HUDEP-2 (cell line): ENCODE measurements at regions not wholly inside any gene's neighbourhood (a gene's known extent, or its start where the extent isn't known, plus 50 kb on each side); places are given as distances from the start of the nearest gene placed in this dataset.
"Not testable (repeated sequence)": the region's sequence is repeated elsewhere in the genome, so short reads cannot be mapped to it uniquely, and the experiment has no call there.

Source experiments
- DNase-seq, 76 experiments: peaks; one replicate each; lab custom pipeline; 2025; ENCODE audit not compliant: unreplicated experiment in 76 of 76; lab: John Stamatoyannopoulos, UW

DNA sequence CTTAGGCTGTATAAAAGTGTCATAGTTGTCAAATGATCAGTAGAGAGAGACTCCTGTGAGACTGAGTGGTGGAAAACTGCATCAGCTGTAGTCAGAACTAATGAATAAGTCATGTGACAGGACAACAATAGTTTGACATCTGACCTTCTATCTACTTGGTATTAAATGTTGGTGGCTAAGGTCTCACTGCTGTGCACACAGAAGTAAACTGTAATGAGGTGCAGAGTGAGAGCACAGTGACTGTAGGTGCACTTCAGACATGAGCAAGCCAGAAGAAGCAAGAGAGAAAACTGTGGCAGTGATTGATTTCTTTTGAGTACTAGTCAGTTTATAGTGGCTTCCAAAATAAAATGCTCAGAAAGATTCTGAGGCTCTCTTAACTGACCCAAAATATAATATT, 803.6 kb downstream of the RAPGEF2 start:
- no peak for DNase-seq

DNA sequence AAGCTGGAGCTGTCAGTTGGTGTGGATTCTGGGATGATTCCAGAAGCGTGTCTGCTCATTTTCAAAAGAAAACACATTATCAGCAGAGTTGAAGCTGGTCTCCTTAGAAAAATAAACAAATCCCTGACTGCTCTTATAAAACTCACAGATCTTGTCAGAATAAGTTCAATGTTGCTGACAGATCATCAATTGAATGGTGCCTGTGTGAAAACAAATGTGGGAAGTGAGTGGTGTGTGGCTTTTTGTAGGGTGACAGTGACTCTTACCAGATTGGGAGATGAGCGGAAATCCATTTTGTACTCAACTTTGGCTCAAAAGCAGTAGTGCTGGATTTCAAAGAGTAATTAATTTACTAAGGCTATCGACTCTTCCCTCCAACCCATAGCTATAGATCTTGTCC, 807.8 kb downstream of the RAPGEF2 start:
- DNase-seq = no peak

DNA sequence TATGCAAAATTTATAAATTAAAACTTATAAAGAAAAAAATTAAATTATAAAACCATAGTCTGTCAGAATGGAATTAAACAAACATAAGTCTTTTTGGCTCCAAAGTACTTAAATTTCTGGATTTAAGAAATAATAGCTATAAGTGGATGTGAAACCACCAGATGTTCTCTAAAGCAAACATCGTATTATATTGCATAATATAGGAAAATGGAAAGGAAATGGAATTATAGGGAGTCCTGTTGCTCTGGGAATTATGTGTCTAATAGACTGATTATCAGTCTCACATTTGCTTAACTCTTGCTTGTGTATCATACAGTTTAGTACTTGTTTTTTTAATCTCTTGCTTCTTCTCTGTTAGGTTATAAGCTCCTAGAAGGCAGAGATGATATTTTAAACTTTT, 819.2 kb downstream of the RAPGEF2 start:
- DNase-seq = no peak

DNA sequence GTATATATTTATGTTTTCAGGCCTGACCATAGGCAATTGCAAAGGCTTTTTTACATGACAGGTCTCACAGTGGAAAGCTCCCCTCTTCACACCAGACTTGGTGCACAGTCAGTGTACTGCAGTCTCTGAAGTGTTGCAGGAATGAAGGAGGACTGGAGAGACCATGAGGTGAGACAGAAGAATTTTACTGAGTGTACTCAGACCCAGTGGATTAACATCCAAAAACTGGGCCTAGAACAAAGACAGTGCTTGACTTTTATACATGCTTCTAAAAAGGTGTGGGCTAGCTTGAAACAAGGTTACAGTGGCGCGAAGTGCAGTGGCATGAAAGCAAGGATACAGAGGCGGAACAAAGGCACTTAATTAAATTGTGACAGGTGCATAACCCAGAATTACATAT, 822.9 kb downstream of the RAPGEF2 start:
- no peak for DNase-seq

DNA sequence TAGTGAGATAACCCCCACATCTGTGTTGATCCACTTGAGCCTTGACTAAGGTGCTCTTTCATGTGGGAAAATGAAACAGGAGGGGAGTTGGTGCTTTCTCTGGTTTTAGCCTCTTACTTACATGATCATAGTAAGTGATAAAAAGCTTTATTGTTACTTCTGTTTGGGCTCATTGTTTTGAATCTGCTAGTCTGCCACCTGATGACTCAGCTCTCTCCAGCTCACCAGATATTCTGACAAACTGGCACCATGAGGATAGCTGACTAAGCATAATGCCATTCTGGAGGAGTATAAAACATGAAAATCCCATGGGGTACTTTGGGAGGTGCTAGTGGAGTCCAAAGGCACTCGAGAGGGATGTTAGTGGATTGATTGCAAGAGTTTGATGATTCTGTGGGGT, 824.0 kb downstream of the RAPGEF2 start:
- no peak for DNase-seq

DNA sequence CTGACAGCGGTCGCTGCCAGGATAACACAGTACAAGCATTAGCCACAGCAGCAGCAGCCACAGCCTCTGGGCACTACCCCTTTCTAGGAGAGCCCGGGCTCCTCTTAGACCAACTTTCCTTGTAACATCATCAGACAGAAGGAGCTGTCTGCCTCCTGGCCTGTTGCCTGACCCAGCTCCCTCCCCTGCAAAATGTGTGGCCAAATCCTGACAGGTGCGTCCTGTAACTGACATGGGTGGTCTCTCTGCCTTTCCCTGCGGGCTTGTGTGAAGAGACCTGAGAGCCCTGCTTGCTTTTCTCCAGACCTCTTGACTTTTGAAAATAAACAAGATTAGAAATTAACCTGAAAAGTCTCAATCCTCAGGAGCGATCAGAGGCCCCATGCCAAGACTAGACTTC, 824.9 kb downstream of the RAPGEF2 start:
- no peak for DNase-seq

DNA sequence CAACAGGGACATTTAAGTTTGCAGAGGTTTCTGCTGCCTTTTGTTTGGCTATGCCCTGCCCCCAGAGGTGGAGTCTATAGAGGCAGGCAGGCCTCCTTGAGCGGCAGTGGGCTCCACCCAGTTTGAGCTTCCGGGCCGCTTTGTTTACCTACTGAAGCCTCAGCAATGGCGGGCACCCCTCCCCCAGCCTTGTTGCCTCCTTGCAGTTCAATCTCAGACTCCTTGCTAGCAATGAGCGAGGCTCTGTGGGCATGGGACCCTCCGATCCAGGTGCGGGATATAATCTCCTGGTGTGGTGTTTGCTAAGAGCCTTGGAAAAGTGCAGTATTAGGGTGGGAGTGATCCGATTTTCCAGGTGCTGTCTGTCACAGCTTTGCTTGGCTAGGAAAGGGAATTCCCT, 831.7 kb downstream of the RAPGEF2 start:
- not testable (repeated sequence) for DNase-seq

DNA sequence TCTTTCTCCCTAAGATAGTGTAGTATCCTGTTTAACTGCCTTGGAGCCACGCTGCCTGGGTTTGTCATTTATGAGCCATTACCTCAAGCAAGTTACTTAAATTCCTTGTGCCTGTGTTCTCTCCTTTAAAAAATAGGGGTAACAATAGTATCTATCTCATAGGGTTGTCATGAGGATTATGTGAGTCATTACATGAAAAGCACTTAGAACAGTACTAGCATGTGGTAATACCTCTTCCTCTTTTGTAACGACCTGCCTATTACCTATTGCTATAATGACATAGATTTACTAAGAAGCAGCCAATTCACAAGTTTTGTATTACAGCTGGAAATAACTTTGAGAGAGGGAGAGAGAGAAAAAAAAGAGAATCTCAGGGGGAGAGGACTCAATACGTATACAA, 834.7 kb downstream of the RAPGEF2 start:
- DNase-seq = no peak

DNA sequence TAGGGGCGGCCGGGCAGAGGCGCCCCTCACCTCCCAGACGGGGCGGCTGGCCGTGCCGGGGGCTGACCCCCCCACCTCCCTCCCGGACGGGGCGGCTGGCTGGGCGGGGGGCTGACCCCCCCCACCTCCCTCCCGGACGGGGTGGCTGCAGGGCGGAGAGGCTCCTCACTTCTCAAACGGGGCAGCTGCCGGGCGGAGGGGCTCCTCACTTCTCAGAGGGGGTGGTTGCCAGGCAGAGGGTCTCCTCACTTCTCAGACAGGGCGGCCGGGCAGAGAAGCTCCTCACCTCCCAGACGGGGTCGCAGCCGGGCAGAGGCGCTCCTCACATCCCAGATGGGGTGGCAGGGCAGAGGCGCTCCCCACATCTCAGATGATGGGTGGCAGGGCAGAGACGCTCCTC, 836.8 kb downstream of the RAPGEF2 start:
- not testable (repeated sequence) for DNase-seq

DNA sequence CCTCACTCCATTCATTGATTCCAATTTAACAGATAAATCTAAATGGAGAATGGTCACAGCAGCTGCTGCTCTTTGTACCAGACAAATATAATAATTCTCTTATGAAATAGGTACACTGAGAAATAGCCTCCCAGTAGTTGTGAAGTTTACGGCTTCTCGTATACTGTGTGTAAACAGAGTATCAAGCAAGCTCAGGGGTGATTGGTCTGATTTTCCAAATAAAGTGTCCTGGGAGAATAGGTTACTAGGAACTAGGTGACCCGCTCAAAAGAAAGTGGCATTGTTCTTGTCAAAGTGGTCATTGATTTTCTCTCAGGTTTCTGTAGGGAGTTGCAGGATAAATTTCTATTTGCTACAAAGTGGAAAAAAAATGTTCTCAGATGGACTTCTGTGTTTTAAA, 838.2 kb downstream of the RAPGEF2 start:
- DNase-seq = no peak

DNA sequence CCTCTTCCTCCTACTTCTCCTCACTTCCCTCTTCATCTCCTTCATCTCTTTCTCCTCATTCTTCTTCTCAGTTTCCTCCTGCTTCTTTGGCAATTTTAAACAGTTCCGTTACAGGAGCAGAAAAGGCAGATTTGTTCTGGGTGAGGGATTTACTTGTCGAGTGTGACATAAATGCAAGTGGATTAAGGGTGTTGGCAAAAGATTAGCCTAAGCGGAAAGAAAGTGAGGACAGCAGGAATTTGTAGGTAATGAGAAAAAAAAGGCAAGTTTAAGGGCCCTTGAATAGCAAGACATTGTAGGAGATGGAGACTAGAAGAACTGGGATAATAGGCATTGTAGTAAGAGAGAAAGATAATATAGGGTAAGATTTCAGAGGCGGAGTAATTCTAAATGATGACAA, 841.6 kb downstream of the RAPGEF2 start:
- no peak for DNase-seq

DNA sequence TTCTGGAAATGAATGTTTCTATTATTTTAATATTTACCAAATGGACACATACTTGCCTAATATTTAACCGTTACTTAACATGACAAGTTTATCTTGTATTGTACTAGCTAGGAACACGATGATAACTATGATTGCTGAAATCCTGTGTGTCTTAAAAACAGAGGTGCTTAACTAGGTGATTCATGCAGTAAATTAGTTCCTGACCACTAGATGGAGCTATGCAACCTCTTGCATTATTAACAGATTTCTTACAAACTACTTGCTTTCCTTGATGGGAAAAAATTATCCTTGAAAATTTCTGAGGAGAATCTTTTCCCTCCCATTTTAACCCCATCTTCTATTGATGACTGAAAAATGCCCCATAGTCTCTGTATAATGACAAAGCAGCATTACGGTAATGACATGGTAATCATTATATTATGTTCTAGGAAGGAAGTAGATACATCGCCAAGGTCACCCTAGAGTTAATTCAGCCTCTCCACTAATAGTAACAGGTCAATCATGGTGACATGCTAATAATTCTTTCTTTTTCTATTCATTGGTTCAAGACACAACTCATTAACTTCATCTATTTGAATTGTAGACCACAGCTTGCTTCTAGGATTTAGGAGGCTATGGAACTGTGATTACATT, 844.2 kb downstream of the RAPGEF2 start:
- DNase-seq = peak in 12 of 76 experiments; percentile 0 to 33 (median 4)

DNA sequence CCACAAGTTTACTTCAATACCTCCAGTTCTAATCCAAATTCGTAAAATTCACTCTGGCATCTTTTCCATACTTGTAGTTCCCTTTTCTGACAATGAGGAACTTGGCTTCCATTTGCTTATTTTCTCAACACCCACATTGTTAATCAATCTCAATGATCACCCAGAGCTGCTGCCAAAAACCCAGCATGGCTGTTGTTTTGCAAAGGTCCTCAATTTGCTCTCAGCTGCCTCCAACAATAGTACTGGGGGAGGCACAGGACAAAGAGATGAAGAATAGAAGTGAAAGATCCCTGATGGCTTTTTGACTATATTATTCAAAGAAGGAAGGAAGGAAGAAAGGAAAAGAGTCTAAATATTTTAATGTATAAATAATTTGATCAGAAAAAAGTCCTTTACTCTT, 847.8 kb downstream of the RAPGEF2 start:
- DNase-seq = no peak

DNA sequence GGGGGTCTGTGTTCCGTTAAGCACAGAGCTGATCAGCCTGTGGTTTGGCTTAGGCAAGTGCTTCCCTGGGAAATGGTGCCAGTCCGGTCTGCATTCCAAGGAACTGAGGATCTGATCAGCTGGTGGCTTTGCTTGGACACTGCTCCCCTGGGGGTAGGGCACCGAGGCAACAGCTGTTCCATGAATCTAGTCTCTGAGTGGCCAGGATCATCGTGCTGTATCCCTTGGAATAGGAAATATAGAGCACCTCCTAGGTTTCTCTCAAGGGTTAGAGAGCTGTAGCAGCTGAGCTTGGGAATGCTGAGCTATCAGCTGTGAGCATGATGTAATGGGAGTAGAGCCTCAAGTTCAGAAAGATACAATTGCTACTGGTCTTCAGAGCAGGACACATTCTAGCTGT, 863.9 kb downstream of the RAPGEF2 start:
- DNase-seq = no peak

DNA sequence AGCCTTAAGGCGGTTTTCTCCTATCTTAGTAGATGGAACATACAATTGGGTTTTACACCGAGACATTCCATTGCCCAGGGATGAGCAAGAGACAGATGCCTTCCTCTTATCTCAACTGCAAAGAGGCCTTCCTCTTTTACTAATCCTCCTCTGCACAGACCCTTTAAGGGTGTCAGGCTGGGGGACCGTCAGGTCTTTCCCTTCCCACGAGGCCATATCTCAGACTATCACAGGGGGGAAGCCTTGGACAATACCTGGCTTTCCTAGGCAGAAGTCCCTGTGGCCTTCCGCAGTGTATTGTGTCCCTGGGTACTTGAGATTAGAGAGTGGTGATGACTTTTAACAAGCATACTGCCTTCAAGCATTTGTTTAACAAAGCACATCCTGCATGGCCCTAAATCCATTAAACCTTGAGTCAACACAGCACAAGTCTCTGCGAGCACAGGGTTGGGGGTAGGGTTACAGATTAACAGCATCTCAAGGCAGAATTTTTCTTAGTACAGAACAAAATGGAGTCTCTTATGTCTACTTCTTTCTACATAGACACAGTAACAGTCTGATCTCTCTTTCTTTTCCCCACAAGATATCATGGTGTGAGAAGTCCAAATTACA, 874.1 kb downstream of the RAPGEF2 start:
- DNase-seq = not testable (repeated sequence)

DNA sequence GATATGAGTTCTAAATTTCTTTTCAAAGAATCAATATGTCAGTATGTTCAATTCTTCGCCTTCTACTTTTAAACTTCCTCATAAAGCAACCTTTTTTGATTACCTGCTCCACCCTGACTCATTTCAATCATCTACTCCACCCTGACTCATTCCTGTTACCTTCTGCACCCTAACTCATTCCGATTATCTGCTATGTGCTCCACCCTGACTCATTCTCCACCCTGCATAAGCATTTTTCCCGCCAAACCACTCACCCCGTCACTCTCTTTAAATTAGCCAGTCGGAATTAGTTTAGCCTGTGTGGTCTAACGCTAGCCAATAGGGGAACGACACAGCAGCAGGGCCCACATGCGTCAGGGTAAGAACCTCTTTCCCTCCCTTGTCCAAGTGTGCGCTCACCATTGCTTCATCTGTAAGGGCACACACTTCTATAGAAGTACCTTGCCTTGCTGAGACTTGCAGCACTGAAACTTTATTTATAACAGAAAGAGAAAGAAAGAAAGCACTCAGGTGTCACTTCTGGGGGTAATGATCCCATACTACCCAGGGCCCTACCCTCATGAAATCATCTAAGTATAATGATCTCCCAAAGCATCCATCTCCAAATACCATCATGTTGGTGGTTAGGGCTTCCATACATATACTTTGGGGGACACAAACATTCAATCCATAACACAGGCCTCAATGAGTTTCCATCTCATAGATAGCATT, 875.2 kb downstream of the RAPGEF2 start:
- DNase-seq = no peak

DNA sequence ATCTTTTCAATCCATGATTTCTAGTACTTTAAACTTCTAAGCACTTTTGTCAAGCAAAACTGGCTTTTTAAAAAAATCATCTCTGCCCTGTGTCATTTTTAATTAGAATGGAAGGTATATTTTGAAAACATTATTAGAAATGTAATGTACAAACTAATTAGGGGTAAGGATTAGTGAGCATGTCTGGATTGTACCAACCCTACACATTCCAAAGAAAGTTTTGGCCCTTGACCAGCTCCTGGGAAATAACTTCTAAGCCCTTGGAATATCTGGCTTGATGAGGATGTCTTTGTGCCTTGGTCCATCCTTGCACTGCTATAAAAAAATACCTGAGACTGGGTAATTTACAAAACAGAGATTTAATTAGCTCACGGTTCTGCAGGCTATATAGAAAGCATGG, 876.5 kb downstream of the RAPGEF2 start:
- no peak for DNase-seq

DNA sequence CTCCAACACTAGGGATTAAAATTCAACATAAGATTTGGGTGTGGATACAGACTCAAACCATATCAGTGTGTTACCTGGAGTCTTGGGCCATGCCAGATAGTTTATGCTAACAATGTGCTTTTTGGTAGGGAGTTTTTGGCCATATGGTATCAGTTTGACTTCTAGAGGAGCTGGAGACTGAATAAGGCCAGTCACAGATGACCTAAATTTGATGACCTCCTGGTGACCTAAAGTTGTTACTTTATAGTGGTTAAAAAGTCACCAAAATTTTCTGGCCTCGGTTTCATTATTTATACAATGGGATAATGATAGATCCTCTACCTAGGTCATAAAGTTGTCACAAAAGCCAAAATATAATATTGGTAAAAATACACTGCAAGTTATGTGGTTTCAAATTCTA, 877.1 kb downstream of the RAPGEF2 start:
- DNase-seq = no peak

DNA sequence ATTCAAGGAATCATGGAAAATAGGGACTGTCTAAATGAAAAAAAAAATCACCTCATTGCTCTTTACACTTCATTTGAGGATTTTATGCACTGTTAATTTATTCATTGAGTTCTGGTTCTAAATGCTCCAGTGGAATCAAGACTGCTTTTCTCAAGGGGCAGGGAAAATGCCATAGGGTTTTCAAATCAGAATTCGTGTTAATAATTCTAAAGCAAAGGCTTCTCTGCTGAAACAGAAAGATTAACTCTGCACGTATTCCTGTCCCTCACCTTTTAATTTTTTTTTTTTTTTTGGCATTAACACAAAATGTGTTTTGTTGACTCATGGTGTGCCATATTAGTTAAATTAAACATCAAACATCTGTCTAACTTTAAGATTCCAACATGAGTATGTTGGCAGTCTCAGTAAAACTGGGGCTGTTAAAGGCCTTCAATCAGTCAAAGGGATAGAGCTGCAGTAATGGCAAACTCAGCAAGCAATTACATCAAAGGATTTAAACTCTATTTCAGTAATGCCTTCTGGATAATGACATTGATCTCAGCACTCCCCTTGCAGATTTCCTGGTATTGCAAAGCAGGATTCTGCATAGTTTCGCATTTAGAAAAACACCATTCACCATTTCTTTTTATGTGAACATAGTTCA, 878.1 kb downstream of the RAPGEF2 start:
- DNase-seq = no peak

DNA sequence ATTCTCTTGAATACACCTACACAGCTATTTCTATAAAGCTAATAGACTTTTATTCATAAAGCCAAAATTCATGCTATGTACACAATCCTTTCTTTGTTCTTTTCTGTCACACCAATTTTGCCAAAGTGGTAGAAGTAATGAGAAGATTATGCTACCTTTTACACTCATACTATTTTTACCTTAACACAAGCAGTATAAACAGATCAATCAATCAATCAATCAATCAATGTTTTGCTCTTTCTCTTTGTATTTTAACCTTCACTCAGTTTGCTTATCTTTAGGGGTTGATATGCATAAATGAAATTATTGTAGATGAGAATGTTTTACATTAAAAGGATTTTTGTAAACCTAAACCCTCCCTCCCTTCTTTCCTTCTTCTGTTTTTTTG, 878.6 kb downstream of the RAPGEF2 start:
- no peak for DNase-seq

DNA sequence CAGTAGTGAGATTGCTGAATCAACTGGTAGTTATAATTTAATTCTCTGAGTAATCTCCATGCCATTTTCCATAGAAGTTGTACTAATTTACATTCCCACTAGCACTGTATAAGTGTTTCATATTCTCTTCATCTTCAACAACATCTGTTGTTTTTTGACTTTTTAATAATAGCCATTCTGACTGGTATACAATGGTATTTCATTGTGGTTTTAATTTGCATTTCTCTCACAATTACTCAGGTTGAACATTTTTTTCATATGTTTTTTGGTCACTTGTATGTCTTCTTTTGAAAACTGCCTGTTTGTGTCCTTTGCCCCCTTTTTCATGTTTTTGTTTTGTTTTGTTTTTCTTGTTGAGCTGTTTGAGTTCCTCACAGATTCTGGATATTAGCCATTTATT, 880.2 kb downstream of the RAPGEF2 start:
- DNase-seq = no peak
